Adrenal gland (tissue), 9 donors: ENCODE measurements at regions not wholly inside any gene's neighbourhood (a gene's known extent, or its start where the extent isn't known, plus 50 kb on each side); places are given as distances from the start of the nearest gene placed in this dataset.
"Not testable (repeated sequence)": the region's sequence is repeated elsewhere in the genome, so short reads cannot be mapped to it uniquely, and the experiment has no call there.

Experiments used
- DNase-seq, 7 donors: peaks; one replicate each; pipeline ENCODE4 v3.0.0-alpha.2; 2019 to 2020
- H3K27ac ChIP-seq, 5 donors: fragments of 200-600 bp; sonication (generic) in 4 of 5; 1 replicate in 3 of 5; 2 replicates in 2 of 5; pipeline versions ENCODE4 v1.5.1 to v1.8.0; 2016 to 2020; ENCODE audit warnings: mild to moderate bottlenecking in 1 of 5
- H3K27me3 ChIP-seq: fragments of 200-600 bp; 2 replicates; pipeline ENCODE4 v1.8.0; 2021
- H3K36me3 ChIP-seq, 2 donors: fragments of 200-600 bp; replicated peaks in 1 of 2; 1 replicate in 1 of 2; 2 replicates in 1 of 2; pipeline versions ENCODE4 v1.5.1 to v1.8.0; 2018 to 2022
- H3K4me1 ChIP-seq, 2 donors: fragments of 200-600 bp; replicated peaks in 1 of 2; 1 replicate in 1 of 2; 2 replicates in 1 of 2; pipeline versions ENCODE4 v1.5.1 to v1.8.0; 2018 to 2021
- H3K4me3 ChIP-seq, 4 donors: fragments of 200-600 bp; sonication (generic) in 3 of 4; one replicate each; pipeline ENCODE4 v1.5.1; 2016 to 2018
- H3K9me3 ChIP-seq, 3 donors: fragments of 200-600 bp; sonication (generic) in 1 of 3; replicated peaks in 1 of 3; 1 replicate in 2 of 3; 2 replicates in 1 of 3; pipeline versions ENCODE4 v1.5.1 to v1.8.0; 2016 to 2021
- CTCF ChIP-seq, 6 experiments: fragments of 450-650 bp in 4 of 6; fragments of 200-600 bp in 2 of 6; sonication (generic) in 1 of 6; IDR thresholded peaks; 1 replicate in 5 of 6; 2 replicates in 1 of 6; pipeline versions ENCODE4 v1.5.1 to v1.8.0; 2016 to 2021; ENCODE audit warnings: antibody characterized with exemption in 6 of 6, mild to moderate bottlenecking in 2 of 6, moderate library complexity in 1 of 6
- POLR2A ChIP-seq, 2 donors: fragments of 450-650 bp; IDR thresholded peaks; one replicate each; pipeline ENCODE4 v1.6.1; 2017; ENCODE audit warnings: antibody characterized with exemption in 2 of 2, mild to moderate bottlenecking in 2 of 2, moderate library complexity in 1 of 2
- WGBS, 4 donors: extraction: QIAGEN DNeasy Blood & Tissue Kit in 2 of 4; methylation state at CpG; one replicate each; pipeline versions ENCODE4 v1.1.5 to v1.1.7; 2013 to 2017; 5-methylcytosine and 5-hydroxymethylcytosine counted together
- intact Hi-C, 2 donors: fragments of 100-400 bp; cut with DNase I; formaldehyde crosslinking; loops; one replicate each; pipeline versions ENCODE4 v1.14.1 to v1.15.0; 2022 to 2023
- donor health status: healthy with polysubstance abuse.
- donor health status: Bipolar disorder and iron deficiency.
- donor health status: DM: yes; HTN: yes; CAD: no.
- donor health status: DM: no; HTN: no; CAD: no.
- donor health status: DM: no; HTN: no; CAD: no.

- no peaks in the 10 kb centered on the region for H3K36me3 ChIP-seq
- no peak overlapping the region for H3K4me3 ChIP-seq
- no peaks in the 10 kb centered on the region for H3K27me3 ChIP-seq
- intact Hi-C loops = no loop called here
- TF ChIP-seq CTCF (IDR thresholded peaks at IDR 0.05) (no peak), POLR2A (IDR thresholded peaks at IDR 0.05) (no peak)
- WGBS, 4 donors = 64 to 73% (median 66%) methylated on average over 6 of the region's 6 CpGs
- no peak for DNase-seq
- H3K9me3 ChIP-seq = no peaks in the 10 kb centered on the region
- no peak overlapping the region for H3K27ac ChIP-seq
- H3K4me1 ChIP-seq = no peaks in the 10 kb centered on the region
Observed at GRCh38 chr2:21782866-21783265, 659.1 kb downstream of the TDRD15 start.

- Histone ChIP-seq H3K4me1 (no peaks in the 10 kb centered on the region), H3K9me3 (no peaks in the 10 kb centered on the region), H3K4me3 (no peak overlapping the region), H3K36me3 (no peaks in the 10 kb centered on the region), H3K27me3 (no peaks in the 10 kb centered on the region), H3K27ac (no peak overlapping the region)
- TF ChIP-seq CTCF (IDR thresholded peaks at IDR 0.05) = no peak
- TF ChIP-seq POLR2A (IDR thresholded peaks at IDR 0.05) = no peak
- WGBS, 4 donors = 75 to 83% (median 82%) methylated on average over 1 of the region's 1 CpG
- intact Hi-C loops = no loop called here
- no peak for DNase-seq
Observed at GRCh38 chr2:21787941-21788340, 664.2 kb downstream of the TDRD15 start.

- H3K4me3 ChIP-seq, H3K9me3 ChIP-seq, H3K4me1 ChIP-seq, H3K27me3 ChIP-seq, H3K36me3 ChIP-seq, intact Hi-C loops, DNase-seq, H3K27ac ChIP-seq: not testable (repeated sequence)
- 58 to 71% (median 64%) methylated on average over 6 of the region's 6 CpGs for WGBS, 4 donors
Observed at GRCh38 chr2:21790311-21790710, 666.5 kb downstream of the TDRD15 start.

GRCh38 chr2:21792571-21792970 is 668.8 kb downstream of the TDRD15 start:
- intact Hi-C loops = no loop called here
- no peak for DNase-seq
- Histone ChIP-seq H3K27ac (no peak overlapping the region), H3K9me3 (no peaks in the 10 kb centered on the region), H3K27me3 (no peaks in the 10 kb centered on the region), H3K36me3 (no peaks in the 10 kb centered on the region), H3K4me1 (no peaks in the 10 kb centered on the region), H3K4me3 (no peak overlapping the region)
- TF ChIP-seq POLR2A (IDR thresholded peaks at IDR 0.05) (no peak), CTCF (IDR thresholded peaks at IDR 0.05) (no peak)

- H3K36me3 ChIP-seq = no peaks in the 10 kb centered on the region
- no peak overlapping the region for H3K4me3 ChIP-seq
- intact Hi-C loops = no loop called here
- DNase-seq = no peak
- H3K4me1 ChIP-seq = no peaks in the 10 kb centered on the region
- no peak overlapping the region for H3K27ac ChIP-seq
- TF ChIP-seq CTCF (IDR thresholded peaks at IDR 0.05) (no peak), POLR2A (IDR thresholded peaks at IDR 0.05) (no peak)
- 31 to 48% (median 34%) methylated on average over 1 of the region's 1 CpG for WGBS, 4 donors
- no peaks in the 10 kb centered on the region for H3K9me3 ChIP-seq
- H3K27me3 ChIP-seq = no peaks in the 10 kb centered on the region
Observed at GRCh38 chr2:21793461-21793860, 669.7 kb downstream of the TDRD15 start.
